ENCODE measurements at regions not wholly inside any gene's neighbourhood (a gene's known extent, or its start where the extent isn't known, plus 50 kb on each side); places are given as distances from the start of the nearest gene placed in this dataset.

- Histone ChIP-seq H4K12ac (ENCODE audit: low read depth, low read length) (no peak overlapping the region), H2BK5ac (ENCODE audit: low read depth, low read length, poor library complexity) (no peak overlapping the region), H3K18ac (ENCODE audit: low read length) (no peak overlapping the region), H3K36me3 (ENCODE audit: control insufficient read depth in 1 of 2, insufficient read depth in 2 of 2, low read length in 2 of 2) (no peaks in the 10 kb centered on the region), H3K9ac (ENCODE audit: low read length) (no peak overlapping the region), H2AFZ (ENCODE audit: insufficient read depth, low read length, poor library complexity) (no peak overlapping the region), H3K27me3 (ENCODE audit: insufficient read depth, low read length) (no peaks in the 10 kb centered on the region), H2AK5ac (ENCODE audit: low read length) (no peak overlapping the region), H2BK120ac (ENCODE audit: insufficient read depth, low read length, poor library complexity) (no peak overlapping the region), H3K79me1 (ENCODE audit: low read length) (no peaks in the 10 kb centered on the region), H3K23ac (ENCODE audit: low read length) (no peak overlapping the region), H3K9me3 (ENCODE audit: insufficient read depth, low read depth, low read length) (peaks cover 1% of the 10 kb centered on the region), H3K4me3 (ENCODE audit: low read depth, low read length) (no peak overlapping the region), H4K91ac (ENCODE audit: low read depth, low read length) (no peak overlapping the region), H3K4me1 (ENCODE audit: control insufficient read depth in 1 of 2, insufficient read depth in 2 of 2, low read length in 2 of 2) (no peaks in the 10 kb centered on the region), H3K4me2 (ENCODE audit: low read length) (no peak overlapping the region), H2BK12ac (ENCODE audit: low read length) (no peak overlapping the region), H3K79me2 (ENCODE audit: control insufficient read depth, insufficient read depth, low read length, poor library complexity) (no peaks in the 10 kb centered on the region), H3K27ac (ENCODE audit: low read depth, low read length) (no peak overlapping the region), H4K8ac (ENCODE audit: low read depth, low read length) (no peak overlapping the region), H3K4ac (ENCODE audit: low read depth, low read length) (no peak overlapping the region), H3K14ac (ENCODE audit: low read length) (peak overlapping the region; percentile 25)
- no peak for DNase-seq
- WGBS (ENCODE audit: extremely low coverage, insufficient coverage, insufficient read length): no CpG with 5 or more reads among the region's 8 CpGs
Observed at GRCh38 chr6:6941201-6941600, 166.6 kb upstream of the RREB1 start.

GRCh38 chr6:6942091-6942490, 165.7 kb upstream of the RREB1 start:
- no peak overlapping the region for H2BK5ac ChIP-seq (ENCODE audit: low read depth, low read length, poor library complexity)

GRCh38 chr6:6942831-6943230, 164.9 kb upstream of the RREB1 start:
- Histone ChIP-seq H4K8ac (ENCODE audit: low read depth, low read length) (no peak overlapping the region), H3K14ac (ENCODE audit: low read length) (no peak overlapping the region), H3K36me3 (ENCODE audit: control insufficient read depth in 1 of 2, insufficient read depth in 2 of 2, low read length in 2 of 2) (no peaks in the 10 kb centered on the region), H3K79me2 (ENCODE audit: control insufficient read depth, insufficient read depth, low read length, poor library complexity) (no peaks in the 10 kb centered on the region), H2BK12ac (ENCODE audit: low read length) (no peak overlapping the region), H2BK5ac (ENCODE audit: low read depth, low read length, poor library complexity) (no peak overlapping the region), H3K4me2 (ENCODE audit: low read length) (no peak overlapping the region), H3K27me3 (ENCODE audit: insufficient read depth, low read length) (no peaks in the 10 kb centered on the region), H2AK5ac (ENCODE audit: low read length) (no peak overlapping the region), H3K4ac (ENCODE audit: low read depth, low read length) (no peak overlapping the region), H3K18ac (ENCODE audit: low read length) (no peak overlapping the region), H3K27ac (ENCODE audit: low read depth, low read length) (no peak overlapping the region), H3K9ac (ENCODE audit: low read length) (no peak overlapping the region), H2BK120ac (ENCODE audit: insufficient read depth, low read length, poor library complexity) (no peak overlapping the region), H4K91ac (ENCODE audit: low read depth, low read length) (no peak overlapping the region), H3K4me3 (ENCODE audit: low read depth, low read length) (no peak overlapping the region), H4K12ac (ENCODE audit: low read depth, low read length) (no peak overlapping the region), H3K4me1 (ENCODE audit: control insufficient read depth in 1 of 2, insufficient read depth in 2 of 2, low read length in 2 of 2) (no peaks in the 10 kb centered on the region), H3K79me1 (ENCODE audit: low read length) (no peaks in the 10 kb centered on the region), H3K23ac (ENCODE audit: low read length) (no peak overlapping the region), H2AFZ (ENCODE audit: insufficient read depth, low read length, poor library complexity) (no peak overlapping the region), H3K9me3 (ENCODE audit: insufficient read depth, low read depth, low read length) (peaks cover 1% of the 10 kb centered on the region)
- no CpG with 5 or more reads among the region's 13 CpGs for WGBS (ENCODE audit: extremely low coverage, insufficient coverage, insufficient read length)
- no peak for DNase-seq

More at GRCh38 chr6:6942091-6942490, 165.7 kb upstream of the RREB1 start:
- Histone ChIP-seq H3K36me3 (ENCODE audit: control insufficient read depth in 1 of 2, insufficient read depth in 2 of 2, low read length in 2 of 2) (no peaks in the 10 kb centered on the region), H3K79me1 (ENCODE audit: low read length) (no peaks in the 10 kb centered on the region), H2AK5ac (ENCODE audit: low read length) (no peak overlapping the region), H4K12ac (ENCODE audit: low read depth, low read length) (no peak overlapping the region), H3K4me3 (ENCODE audit: low read depth, low read length) (no peak overlapping the region), H3K27ac (ENCODE audit: low read depth, low read length) (no peak overlapping the region), H3K79me2 (ENCODE audit: control insufficient read depth, insufficient read depth, low read length, poor library complexity) (no peaks in the 10 kb centered on the region), H2BK120ac (ENCODE audit: insufficient read depth, low read length, poor library complexity) (no peak overlapping the region), H3K14ac (ENCODE audit: low read length) (no peak overlapping the region), H2AFZ (ENCODE audit: insufficient read depth, low read length, poor library complexity) (no peak overlapping the region), H3K9ac (ENCODE audit: low read length) (no peak overlapping the region), H4K91ac (ENCODE audit: low read depth, low read length) (no peak overlapping the region), H3K4ac (ENCODE audit: low read depth, low read length) (no peak overlapping the region), H3K27me3 (ENCODE audit: insufficient read depth, low read length) (no peaks in the 10 kb centered on the region), H3K18ac (ENCODE audit: low read length) (no peak overlapping the region), H3K4me1 (ENCODE audit: control insufficient read depth in 1 of 2, insufficient read depth in 2 of 2, low read length in 2 of 2) (no peaks in the 10 kb centered on the region), H3K4me2 (ENCODE audit: low read length) (no peak overlapping the region), H2BK12ac (ENCODE audit: low read length) (peak overlapping the region; percentile 68), H3K9me3 (ENCODE audit: insufficient read depth, low read depth, low read length) (peaks cover 1% of the 10 kb centered on the region), H3K23ac (ENCODE audit: low read length) (no peak overlapping the region), H4K8ac (ENCODE audit: low read depth, low read length) (no peak overlapping the region)
- DNase-seq: no peak
- WGBS (ENCODE audit: extremely low coverage, insufficient coverage, insufficient read length): 100% methylated on average over 1 of the region's 3 CpGs

GRCh38 chr6:6943421-6943820, 164.3 kb upstream of the RREB1 start:
- H2BK12ac ChIP-seq (ENCODE audit: low read length): no peak overlapping the region
- H3K4me2 ChIP-seq (ENCODE audit: low read length): no peak overlapping the region
- no peak overlapping the region for H3K4ac ChIP-seq (ENCODE audit: low read depth, low read length)
- H3K9me3 ChIP-seq (ENCODE audit: insufficient read depth, low read depth, low read length): peaks cover 1% of the 10 kb centered on the region
- H3K79me2 ChIP-seq (ENCODE audit: control insufficient read depth, insufficient read depth, low read length, poor library complexity): no peaks in the 10 kb centered on the region
- no CpG with 5 or more reads among the region's 1 CpG for WGBS (ENCODE audit: extremely low coverage, insufficient coverage, insufficient read length)
- no peak overlapping the region for H3K23ac ChIP-seq (ENCODE audit: low read length)
- no peak for DNase-seq
- H3K27ac ChIP-seq (ENCODE audit: low read depth, low read length): no peak overlapping the region
- H3K36me3 ChIP-seq (ENCODE audit: control insufficient read depth in 1 of 2, insufficient read depth in 2 of 2, low read length in 2 of 2): no peaks in the 10 kb centered on the region
- no peak overlapping the region for H3K9ac ChIP-seq (ENCODE audit: low read length)
- no peak overlapping the region for H2BK5ac ChIP-seq (ENCODE audit: low read depth, low read length, poor library complexity)
- no peak overlapping the region for H3K18ac ChIP-seq (ENCODE audit: low read length)
- no peaks in the 10 kb centered on the region for H3K27me3 ChIP-seq (ENCODE audit: insufficient read depth, low read length)
- no peak overlapping the region for H4K8ac ChIP-seq (ENCODE audit: low read depth, low read length)
- no peaks in the 10 kb centered on the region for H3K79me1 ChIP-seq (ENCODE audit: low read length)
- no peak overlapping the region for H3K4me3 ChIP-seq (ENCODE audit: low read depth, low read length)
- H3K14ac ChIP-seq (ENCODE audit: low read length): no peak overlapping the region
- H4K91ac ChIP-seq (ENCODE audit: low read depth, low read length): no peak overlapping the region
- H3K4me1 ChIP-seq (ENCODE audit: control insufficient read depth in 1 of 2, insufficient read depth in 2 of 2, low read length in 2 of 2): no peaks in the 10 kb centered on the region
- no peak overlapping the region for H2AFZ ChIP-seq (ENCODE audit: insufficient read depth, low read length, poor library complexity)
- no peak overlapping the region for H4K12ac ChIP-seq (ENCODE audit: low read depth, low read length)
- H2AK5ac ChIP-seq (ENCODE audit: low read length): no peak overlapping the region
- no peak overlapping the region for H2BK120ac ChIP-seq (ENCODE audit: insufficient read depth, low read length, poor library complexity)
